GM18870 (cell line): ENCODE measurements at regions not wholly inside any gene's neighbourhood (a gene's known extent, or its start where the extent isn't known, plus 50 kb on each side); places are given as distances from the start of the nearest gene placed in this dataset.
"Not testable (repeated sequence)": the region's sequence is repeated elsewhere in the genome, so short reads cannot be mapped to it uniquely, and the experiment has no call there.

Source experiments
- ATAC-seq: cut with Tn5 transposase; IDR thresholded peaks from one replicate; pipeline ENCODE4 v1.9.1; 2021; ENCODE audit warnings: moderate library complexity; ENCODE audit not compliant: unreplicated experiment

GRCh38 chr6:133099573-133099972 is 141.6 kb upstream of the EYA4 start:
- no peak for ATAC-seq

DNA sequence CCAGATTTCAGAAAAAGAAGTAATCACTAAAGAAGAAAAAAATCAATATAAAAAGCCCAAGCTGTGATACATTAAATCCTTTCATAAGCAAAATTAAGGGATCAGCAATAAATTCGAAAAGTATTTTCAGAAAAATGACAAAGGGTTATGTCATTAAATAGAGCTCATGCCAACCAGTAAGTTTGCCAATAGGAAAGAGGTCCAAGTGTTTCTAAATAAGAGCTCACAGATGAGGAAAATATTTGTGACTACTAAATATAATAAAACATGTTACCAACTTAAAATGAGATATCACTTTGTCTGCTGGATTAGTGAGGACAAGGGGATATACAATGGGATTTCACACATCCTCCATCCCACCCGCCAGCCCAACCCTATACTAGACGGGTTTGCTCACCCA is 140.3 kb upstream of the EYA4 start:
- no peak for ATAC-seq

GRCh38 chr6:133101790-133102189 is 139.4 kb upstream of the EYA4 start:
- ATAC-seq, result no peak

- no peak for ATAC-seq
These were observed 134.2 kb upstream of the EYA4 start for GRCh38 chr6:133106934-133107333.

- ATAC-seq, result no peak
These were observed 132.7 kb upstream of the EYA4 start for GRCh38 chr6:133108419-133108818.

DNA sequence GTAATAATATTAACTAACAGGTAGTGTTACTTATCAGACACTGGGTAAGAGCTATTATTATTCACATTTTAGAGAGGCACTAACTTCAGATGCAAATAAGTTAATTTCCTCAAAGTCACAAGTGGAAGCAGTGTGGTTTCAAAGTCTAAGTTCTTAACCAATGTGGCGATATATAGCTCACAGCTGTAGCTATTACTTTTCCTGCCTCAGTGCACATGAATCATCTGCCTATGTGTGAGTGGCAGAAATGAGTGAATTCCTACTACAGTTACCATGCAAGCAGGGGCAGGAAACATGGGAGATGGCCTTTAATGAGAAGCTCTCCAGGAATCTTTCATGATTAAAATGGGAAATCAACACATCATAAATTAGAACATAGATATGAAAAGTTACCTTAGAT is 126.2 kb upstream of the EYA4 start:
- ATAC-seq, result no peak

DNA sequence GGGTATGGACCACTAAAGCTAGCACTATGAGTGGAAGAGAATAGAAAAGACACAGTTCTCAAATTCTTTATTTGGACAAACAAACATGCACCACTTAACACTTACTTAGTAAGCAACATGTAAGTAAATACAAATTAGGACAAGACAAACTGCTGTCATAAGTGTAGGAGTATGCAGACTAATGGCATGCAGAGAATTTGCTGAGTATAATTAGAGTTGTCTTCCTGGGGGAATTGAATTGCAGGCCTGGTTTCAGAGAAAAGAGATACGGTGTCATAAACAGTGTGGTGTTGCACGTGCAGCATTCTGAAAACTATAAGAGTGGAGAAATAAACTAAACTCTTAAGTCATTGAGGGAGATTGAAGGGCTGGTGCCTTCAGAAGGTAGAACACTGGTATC is 125.2 kb upstream of the EYA4 start:
- no peak for ATAC-seq

DNA sequence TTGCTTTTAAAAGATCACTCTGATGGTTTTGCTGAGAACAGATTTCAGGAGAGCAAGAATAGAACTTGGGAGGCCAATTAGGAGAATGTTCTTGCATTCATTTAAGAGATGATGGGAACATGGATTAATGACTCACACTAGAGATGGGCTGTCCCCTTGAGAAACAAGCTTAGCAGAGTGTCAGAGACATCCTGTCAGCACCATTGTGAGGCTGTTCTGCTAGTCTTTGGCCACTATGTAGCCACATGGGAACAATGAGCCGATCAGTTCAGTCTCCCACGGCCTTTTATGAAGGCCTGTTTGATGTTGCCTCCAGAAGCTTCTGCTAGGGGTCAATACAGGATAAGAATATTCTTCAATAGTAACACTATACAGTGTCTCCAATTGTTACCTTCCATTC is 113.0 kb upstream of the EYA4 start:
- ATAC-seq, result no peak

GRCh38 chr6:133129556-133129955 is 111.6 kb upstream of the EYA4 start:
- ATAC-seq, result no peak

DNA sequence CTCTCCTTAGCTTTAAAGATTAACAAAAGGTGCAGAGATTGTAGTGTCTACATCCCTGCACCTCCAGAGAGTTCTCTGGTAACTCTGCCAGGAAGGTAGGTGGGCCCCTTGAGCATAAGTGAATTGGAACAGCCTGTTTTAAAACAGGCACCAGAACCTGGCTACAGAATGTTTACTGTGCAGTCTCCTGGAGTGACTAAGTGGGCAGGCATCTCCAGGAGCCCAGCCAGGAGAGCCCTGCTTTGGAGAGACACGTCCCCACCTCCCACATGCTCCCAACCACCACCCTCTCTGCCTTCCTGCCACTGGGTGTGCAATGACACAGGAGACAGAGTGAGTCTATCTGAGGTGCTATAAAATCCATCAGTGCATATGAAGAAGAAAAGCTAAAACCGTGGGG is 110.3 kb upstream of the EYA4 start:
- ATAC-seq, result no peak

GRCh38 chr6:133131621-133132465 is 109.3 kb upstream of the EYA4 start:
- no peak for ATAC-seq

- no peak for ATAC-seq
These were observed 108.6 kb upstream of the EYA4 start for GRCh38 chr6:133132466-133132971.

- ATAC-seq, result no peak
These were observed 104.8 kb upstream of the EYA4 start for GRCh38 chr6:133136177-133136880.

- not testable (repeated sequence) for ATAC-seq
These were observed 93.5 kb upstream of the EYA4 start for GRCh38 chr6:133147470-133148184.

GRCh38 chr6:133156689-133157088 is 84.5 kb upstream of the EYA4 start:
- no peak for ATAC-seq

GRCh38 chr6:133157995-133158394 is 83.2 kb upstream of the EYA4 start:
- ATAC-seq, result no peak

- ATAC-seq, result no peak
These were observed 81.8 kb upstream of the EYA4 start for GRCh38 chr6:133159255-133159795.

- ATAC-seq, result no peak
These were observed 80.6 kb upstream of the EYA4 start for GRCh38 chr6:133160536-133160935.

GRCh38 chr6:133165235-133165634 is 75.9 kb upstream of the EYA4 start:
- no peak for ATAC-seq

GRCh38 chr6:133166766-133167165 is 74.4 kb upstream of the EYA4 start:
- no peak for ATAC-seq

- ATAC-seq, result no peak
These were observed 71.3 kb upstream of the EYA4 start for GRCh38 chr6:133169901-133170300.
